MCF 10A (cell line): ENCODE measurements at regions not wholly inside any gene's neighbourhood (a gene's known extent, or its start where the extent isn't known, plus 50 kb on each side); places are given as distances from the start of the nearest gene placed in this dataset.

Experiments
- BruUV-seq: library from RNA; stranded (reverse); fragments of 400-500 nt; replicated peaks from 2 replicates; lab custom pipeline; 2021; lab: Mats Ljungman, UMichigan
- CTCF ChIA-PET: fragments of 300-600 bp; sonication (Branson Sonifier 250); formaldehyde crosslinking; extraction: SDS; loops from one replicate; lab custom pipeline; 2021; ENCODE audit warnings: antibody characterized with exemption, inconsistent platforms; lab: Yijun Ruan, JAX
- POLR2A ChIA-PET: fragments of 300-600, 350-650 bp; sonication (Branson Sonifier 250); formaldehyde crosslinking; extraction: SDS; loops from one replicate; lab custom pipeline; 2020; ENCODE audit warnings: antibody characterized with exemption, inconsistent platforms; lab: Yijun Ruan, JAX
- DNase-seq: peaks from one replicate; pipeline ENCODE4 v3.0.0-alpha.2; 2018; ENCODE audit not compliant: unreplicated experiment
- H3K27ac Mint-ChIP-seq: one replicate; pipeline ENCODE4 v1.8.0; 2022; ENCODE audit warnings: mild to moderate bottlenecking, low read depth, mixed read lengths; ENCODE audit not compliant: unreplicated experiment
- H3K27me3 Mint-ChIP-seq: one replicate; pipeline ENCODE4 v1.8.0; 2022; ENCODE audit warnings: mixed read lengths; ENCODE audit not compliant: insufficient read depth, unreplicated experiment
- H3K36me3 Mint-ChIP-seq: one replicate; pipeline ENCODE4 v1.8.0; 2022; ENCODE audit warnings: mild to moderate bottlenecking, moderate library complexity, mixed read lengths; ENCODE audit not compliant: insufficient read depth, unreplicated experiment
- H3K4me1 Mint-ChIP-seq: one replicate; pipeline ENCODE4 v1.8.0; 2022; ENCODE audit warnings: mixed read lengths; ENCODE audit not compliant: insufficient read depth, unreplicated experiment
- H3K4me3 Mint-ChIP-seq: one replicate; pipeline ENCODE4 v1.8.0; 2022; ENCODE audit warnings: mild to moderate bottlenecking, moderate library complexity, mixed read lengths; ENCODE audit not compliant: unreplicated experiment
- H3K9me3 Mint-ChIP-seq: one replicate; pipeline ENCODE4 v1.8.0; 2022; ENCODE audit warnings: mixed read lengths; ENCODE audit not compliant: unreplicated experiment
- CTCF ChIP-seq: fragments of 200-600 bp; IDR thresholded peaks from one replicate; pipeline ENCODE4 v1.8.0; 2022; ENCODE audit warnings: antibody characterized with exemption, mild to moderate bottlenecking; ENCODE audit not compliant: unreplicated experiment
- intact Hi-C: fragments of 100-400 bp; cut with micrococcal nuclease; formaldehyde crosslinking; loops from 2 replicates; pipeline ENCODE4 v1.14.1; 2022

- no TSS peak for BruUV-seq
- no peak for TF ChIP-seq CTCF
- ChIA-PET POLR2A (no interaction called here), CTCF (no interaction called here)
- Mint-ChIP-seq H3K9me3 (no peaks in the 10 kb centered on the region), H3K4me1 (no peaks in the 10 kb centered on the region), H3K27me3 (no peaks in the 10 kb centered on the region), H3K4me3 (no peak overlapping the region), H3K36me3 (no peaks in the 10 kb centered on the region), H3K27ac (no peak overlapping the region)
- no peak for DNase-seq
- intact Hi-C loops = no loop called here
Measured at GRCh38 chr10:9294865-9295264, 1240.4 kb downstream of the GATA3 start.

- H3K4me3 Mint-ChIP-seq = no peak overlapping the region
- H3K27me3 Mint-ChIP-seq = no peaks in the 10 kb centered on the region
- TF ChIP-seq CTCF = no peak
- no peaks in the 10 kb centered on the region for H3K9me3 Mint-ChIP-seq
- no peak for DNase-seq
- no peak overlapping the region for H3K27ac Mint-ChIP-seq
- CTCF ChIA-PET = interaction anchor here (0.6 kb wide), 1 partner anchor 9 kb away, joined by 3 read pairs; no protein-coding TSS in a partner anchor
- BruUV-seq = no TSS peak
- H3K36me3 Mint-ChIP-seq = no peaks in the 10 kb centered on the region
- intact Hi-C loops = no loop called here
- no peaks in the 10 kb centered on the region for H3K4me1 Mint-ChIP-seq
- POLR2A ChIA-PET = interaction anchor here (0.7 kb wide), 2 partner anchors 11 to 166 kb away, joined by 3 read pairs; no protein-coding TSS in a partner anchor
Measured at GRCh38 chr10:9296190-9296589, 1241.7 kb downstream of the GATA3 start.

GRCh38 chr10:9297580-9297979, 1243.1 kb downstream of the GATA3 start:
- Mint-ChIP-seq H3K4me1 (no peaks in the 10 kb centered on the region), H3K36me3 (no peaks in the 10 kb centered on the region), H3K9me3 (no peaks in the 10 kb centered on the region), H3K27me3 (no peaks in the 10 kb centered on the region), H3K4me3 (no peak overlapping the region), H3K27ac (no peak overlapping the region)
- CTCF ChIA-PET = no interaction called here
- intact Hi-C loops = no loop called here
- no peak for TF ChIP-seq CTCF
- no TSS peak for BruUV-seq
- no peak for DNase-seq
- POLR2A ChIA-PET = no interaction called here

- DNase-seq = no peak
- no TSS peak for BruUV-seq
- H3K4me1 Mint-ChIP-seq = no peaks in the 10 kb centered on the region
- intact Hi-C loops = loop anchor here (2.0 kb wide), 1 partner anchor 427 kb away; no protein-coding TSS in a partner anchor
- H3K27ac Mint-ChIP-seq = no peak overlapping the region
- CTCF ChIA-PET = interaction anchor here (0.8 to 0.9 kb wide), 2 partner anchors 1266 to 1614 kb away, joined by 3 read pairs; no protein-coding TSS in a partner anchor
- POLR2A ChIA-PET = no interaction called here
- TF ChIP-seq CTCF = no peak
- no peaks in the 10 kb centered on the region for H3K36me3 Mint-ChIP-seq
- H3K4me3 Mint-ChIP-seq = no peak overlapping the region
- H3K27me3 Mint-ChIP-seq = no peaks in the 10 kb centered on the region
- no peaks in the 10 kb centered on the region for H3K9me3 Mint-ChIP-seq
Measured at GRCh38 chr10:9299966-9300365, 1245.5 kb downstream of the GATA3 start.
